ENCODE measurements at regions not wholly inside any gene's neighbourhood (a gene's known extent, or its start where the extent isn't known, plus 50 kb on each side); places are given as distances from the start of the nearest gene placed in this dataset.

GRCh38 chr6:48423640-48424365, 312.8 kb upstream of the PTCHD4 start:
- Histone ChIP-seq H2BK12ac (ENCODE audit: low read length in 2 of 2) (no peak overlapping the region), H3K4me1 (ENCODE audit: control insufficient read depth, insufficient read depth, low read depth, low read length) (no peaks in the 10 kb centered on the region), H3K27me3 (ENCODE audit: control insufficient read depth in 1 of 2, insufficient read depth in 1 of 2, low read length in 2 of 2) (no peaks in the 10 kb centered on the region), H3K27ac (ENCODE audit: low read length, poor library complexity, severe bottlenecking) (no peak overlapping the region), H2BK5ac (ENCODE audit: low read depth, low read length, poor library complexity, severe bottlenecking) (no peak overlapping the region), H3K18ac (ENCODE audit: low read depth in 1 of 2, low read length in 2 of 2) (no peak overlapping the region), H3K9ac (ENCODE audit: low read length) (no peak overlapping the region), H2BK15ac (ENCODE audit: low read depth, poor library complexity, severe bottlenecking) (no peak overlapping the region), H3K14ac (ENCODE audit: low read length in 2 of 2) (no peak overlapping the region), H3K23ac (ENCODE audit: low read length in 2 of 2) (no peak overlapping the region), H4K91ac (ENCODE audit: low read length) (no peak overlapping the region), H2BK120ac (ENCODE audit: low read depth, low read length) (no peak overlapping the region), H3K4ac (ENCODE audit: low read depth in 1 of 2, low read length in 2 of 2) (no peak overlapping the region), H3K4me2 (ENCODE audit: low read length, poor library complexity, severe bottlenecking) (no peak overlapping the region), H3K9me3 (ENCODE audit: control insufficient read depth, low read length) (no peaks in the 10 kb centered on the region), H3K79me1 (replicated peaks; ENCODE audit: low read length, poor library complexity, severe bottlenecking) (no peaks in the 10 kb centered on the region), H4K8ac (ENCODE audit: low read length) (no peak overlapping the region), H2AFZ (ENCODE audit: low read depth, low read length) (no peak overlapping the region), H3K36me3 (ENCODE audit: control insufficient read depth in 1 of 2, insufficient read depth in 2 of 2, low read depth in 1 of 2, low read length in 2 of 2) (no peaks in the 10 kb centered on the region), H3K4me3 (ENCODE audit: insufficient read depth in 1 of 2, low read depth in 1 of 2, low read length in 2 of 2) (no peak overlapping the region), H2AK5ac (ENCODE audit: low read length, severe bottlenecking) (no peak overlapping the region)
- 100% methylated on average over 1 of the region's 1 CpG for WGBS
- DNase-seq: peak; percentile 17

- no peak overlapping the region for H3K4me3 ChIP-seq (ENCODE audit: insufficient read depth in 1 of 2, low read depth in 1 of 2, low read length in 2 of 2)
- H3K18ac ChIP-seq (ENCODE audit: low read depth in 1 of 2, low read length in 2 of 2): no peak overlapping the region
- no peak overlapping the region for H4K91ac ChIP-seq (ENCODE audit: low read length)
- H2BK15ac ChIP-seq (ENCODE audit: low read depth, poor library complexity, severe bottlenecking): no peak overlapping the region
- H3K9me3 ChIP-seq (ENCODE audit: control insufficient read depth, low read length): no peaks in the 10 kb centered on the region
- no peak overlapping the region for H3K9ac ChIP-seq (ENCODE audit: low read length)
- H2AK5ac ChIP-seq (ENCODE audit: low read length, severe bottlenecking): no peak overlapping the region
- no peaks in the 10 kb centered on the region for H3K79me1 ChIP-seq (replicated peaks; ENCODE audit: low read length, poor library complexity, severe bottlenecking)
- H2BK5ac ChIP-seq (ENCODE audit: low read depth, low read length, poor library complexity, severe bottlenecking): no peak overlapping the region
- H4K8ac ChIP-seq (ENCODE audit: low read length): no peak overlapping the region
- no peak overlapping the region for H3K4ac ChIP-seq (ENCODE audit: low read depth in 1 of 2, low read length in 2 of 2)
- no peaks in the 10 kb centered on the region for H3K36me3 ChIP-seq (ENCODE audit: control insufficient read depth in 1 of 2, insufficient read depth in 2 of 2, low read depth in 1 of 2, low read length in 2 of 2)
- no peak overlapping the region for H2AFZ ChIP-seq (ENCODE audit: low read depth, low read length)
- H3K27ac ChIP-seq (ENCODE audit: low read length, poor library complexity, severe bottlenecking): no peak overlapping the region
- no peak overlapping the region for H2BK12ac ChIP-seq (ENCODE audit: low read length in 2 of 2)
- DNase-seq: no peak
- H3K27me3 ChIP-seq (ENCODE audit: control insufficient read depth in 1 of 2, insufficient read depth in 1 of 2, low read length in 2 of 2): no peaks in the 10 kb centered on the region
- H3K23ac ChIP-seq (ENCODE audit: low read length in 2 of 2): no peak overlapping the region
- no peak overlapping the region for H2BK120ac ChIP-seq (ENCODE audit: low read depth, low read length)
- no peaks in the 10 kb centered on the region for H3K4me1 ChIP-seq (ENCODE audit: control insufficient read depth, insufficient read depth, low read depth, low read length)
- H3K4me2 ChIP-seq (ENCODE audit: low read length, poor library complexity, severe bottlenecking): no peak overlapping the region
- WGBS: 100% methylated on average over 1 of the region's 1 CpG
- H3K14ac ChIP-seq (ENCODE audit: low read length in 2 of 2): no peak overlapping the region
Measured at GRCh38 chr6:48419992-48420391, 309.0 kb upstream of the PTCHD4 start.

DNA sequence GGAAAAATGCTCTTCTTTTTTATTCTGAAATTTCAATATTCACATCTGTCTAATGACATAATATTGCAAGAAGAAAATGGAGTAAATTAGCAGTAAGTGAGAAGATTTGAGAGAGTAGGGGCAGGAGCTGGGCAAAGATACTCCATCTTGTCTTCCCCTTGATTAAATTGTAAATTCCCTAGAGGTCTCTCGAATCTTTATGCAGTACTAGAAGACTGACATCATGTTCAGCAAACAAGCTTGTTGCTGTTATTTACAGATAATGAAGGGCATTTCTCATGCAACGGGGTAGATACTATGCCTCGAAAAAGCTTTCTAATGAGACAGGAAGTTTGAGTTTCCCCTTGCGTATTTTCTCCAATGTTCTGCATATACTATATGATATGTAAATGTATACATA, 306.9 kb upstream of the PTCHD4 start:
- H3K4me3 ChIP-seq (ENCODE audit: insufficient read depth in 1 of 2, low read depth in 1 of 2, low read length in 2 of 2): no peak overlapping the region
- H2AFZ ChIP-seq (ENCODE audit: low read depth, low read length): no peak overlapping the region
- H3K27ac ChIP-seq (ENCODE audit: low read length, poor library complexity, severe bottlenecking): no peak overlapping the region
- no peak overlapping the region for H4K8ac ChIP-seq (ENCODE audit: low read length)
- no peak overlapping the region for H3K4me2 ChIP-seq (ENCODE audit: low read length, poor library complexity, severe bottlenecking)
- no peak overlapping the region for H3K9ac ChIP-seq (ENCODE audit: low read length)
- no peak overlapping the region for H2BK15ac ChIP-seq (ENCODE audit: low read depth, poor library complexity, severe bottlenecking)
- no peaks in the 10 kb centered on the region for H3K4me1 ChIP-seq (ENCODE audit: control insufficient read depth, insufficient read depth, low read depth, low read length)
- H3K18ac ChIP-seq (ENCODE audit: low read depth in 1 of 2, low read length in 2 of 2): no peak overlapping the region
- H4K91ac ChIP-seq (ENCODE audit: low read length): no peak overlapping the region
- no peak for DNase-seq
- H3K14ac ChIP-seq (ENCODE audit: low read length in 2 of 2): no peak overlapping the region
- no peak overlapping the region for H3K23ac ChIP-seq (ENCODE audit: low read length in 2 of 2)
- H3K9me3 ChIP-seq (ENCODE audit: control insufficient read depth, low read length): no peaks in the 10 kb centered on the region
- 100% methylated on average over 1 of the region's 4 CpGs for WGBS
- H2BK12ac ChIP-seq (ENCODE audit: low read length in 2 of 2): no peak overlapping the region
- no peak overlapping the region for H3K4ac ChIP-seq (ENCODE audit: low read depth in 1 of 2, low read length in 2 of 2)
- H3K79me1 ChIP-seq (replicated peaks; ENCODE audit: low read length, poor library complexity, severe bottlenecking): no peaks in the 10 kb centered on the region
- H3K27me3 ChIP-seq (ENCODE audit: control insufficient read depth in 1 of 2, insufficient read depth in 1 of 2, low read length in 2 of 2): no peaks in the 10 kb centered on the region
- H2AK5ac ChIP-seq (ENCODE audit: low read length, severe bottlenecking): no peak overlapping the region
- no peaks in the 10 kb centered on the region for H3K36me3 ChIP-seq (ENCODE audit: control insufficient read depth in 1 of 2, insufficient read depth in 2 of 2, low read depth in 1 of 2, low read length in 2 of 2)
- no peak overlapping the region for H2BK5ac ChIP-seq (ENCODE audit: low read depth, low read length, poor library complexity, severe bottlenecking)
- no peak overlapping the region for H2BK120ac ChIP-seq (ENCODE audit: low read depth, low read length)

- Histone ChIP-seq H2AK5ac (ENCODE audit: low read length, severe bottlenecking) (no peak overlapping the region), H3K18ac (ENCODE audit: low read depth in 1 of 2, low read length in 2 of 2) (no peak overlapping the region), H3K23ac (ENCODE audit: low read length in 2 of 2) (no peak overlapping the region), H3K9ac (ENCODE audit: low read length) (no peak overlapping the region), H2BK120ac (ENCODE audit: low read depth, low read length) (no peak overlapping the region), H3K27ac (ENCODE audit: low read length, poor library complexity, severe bottlenecking) (no peak overlapping the region), H3K79me1 (replicated peaks; ENCODE audit: low read length, poor library complexity, severe bottlenecking) (no peaks in the 10 kb centered on the region), H4K91ac (ENCODE audit: low read length) (no peak overlapping the region), H3K4ac (ENCODE audit: low read depth in 1 of 2, low read length in 2 of 2) (no peak overlapping the region), H3K4me3 (ENCODE audit: insufficient read depth in 1 of 2, low read depth in 1 of 2, low read length in 2 of 2) (no peak overlapping the region), H3K4me1 (ENCODE audit: control insufficient read depth, insufficient read depth, low read depth, low read length) (peaks cover 3% of the 10 kb centered on the region), H3K4me2 (ENCODE audit: low read length, poor library complexity, severe bottlenecking) (no peak overlapping the region), H3K27me3 (ENCODE audit: control insufficient read depth in 1 of 2, insufficient read depth in 1 of 2, low read length in 2 of 2) (no peaks in the 10 kb centered on the region), H2BK12ac (ENCODE audit: low read length in 2 of 2) (no peak overlapping the region), H3K36me3 (ENCODE audit: control insufficient read depth in 1 of 2, insufficient read depth in 2 of 2, low read depth in 1 of 2, low read length in 2 of 2) (no peaks in the 10 kb centered on the region), H2AFZ (ENCODE audit: low read depth, low read length) (no peak overlapping the region), H2BK15ac (ENCODE audit: low read depth, poor library complexity, severe bottlenecking) (no peak overlapping the region), H3K14ac (ENCODE audit: low read length in 2 of 2) (no peak overlapping the region), H2BK5ac (ENCODE audit: low read depth, low read length, poor library complexity, severe bottlenecking) (no peak overlapping the region), H4K8ac (ENCODE audit: low read length) (no peak overlapping the region), H3K9me3 (ENCODE audit: control insufficient read depth, low read length) (no peaks in the 10 kb centered on the region)
- DNase-seq: no peak
- WGBS: 82% methylated on average over 1 of the region's 2 CpGs
Measured at GRCh38 chr6:48412656-48413055, 301.7 kb upstream of the PTCHD4 start.
